Lower leg skin (tissue), 4 donors: ENCODE measurements at regions not wholly inside any gene's neighbourhood (a gene's known extent, or its start where the extent isn't known, plus 50 kb on each side); places are given as distances from the start of the nearest gene placed in this dataset.

Experiments used
- DNase-seq, 2 donors: peaks; one replicate each; pipeline ENCODE4 v3.0.0-alpha.2; 2019; ENCODE audit warnings: low spot score in 2 of 2
- H3K4me3 ChIP-seq: fragments of 200-600 bp; sonication (generic); 2 replicates; pipeline ENCODE4 v1.5.1; 2017; ENCODE audit warnings: mild to moderate bottlenecking, low read depth; ENCODE audit not compliant: poor library complexity, severe bottlenecking
- POLR2A ChIP-seq, 2 donors: fragments of 450-650 bp; IDR thresholded peaks; one replicate each; pipeline ENCODE4 v1.6.1; 2016 to 2017; ENCODE audit warnings: antibody characterized with exemption in 2 of 2, mild to moderate bottlenecking in 1 of 2, moderate library complexity in 1 of 2
- WGBS, 2 donors: methylation state at CpG; one replicate each; pipeline ENCODE4 v1.1.5; 2018; 5-methylcytosine and 5-hydroxymethylcytosine counted together
- intact Hi-C: fragments of 100-400 bp; cut with DNase I; formaldehyde crosslinking; loops from one replicate; pipeline ENCODE4 v1.15.0; 2023; ENCODE audit warnings: low total_unique reads
- TF ChIP-seq, protein P1 (sequence below), 3 donors: fragments of 450-650 bp; IDR thresholded peaks; one replicate each; pipeline ENCODE4 v1.5.1; 2016; ENCODE audit warnings: antibody characterized with exemption in 3 of 3, mild to moderate bottlenecking in 3 of 3, moderate library complexity in 2 of 3

- intact Hi-C loops = no loop called here
- no peak for DNase-seq
- WGBS, 2 donors = 69 to 75% methylated on average over 5 of the region's 5 CpGs
- TF ChIP-seq POLR2A (IDR thresholded peaks at IDR 0.05) = no peak
- TF ChIP-seq, protein P1, sequence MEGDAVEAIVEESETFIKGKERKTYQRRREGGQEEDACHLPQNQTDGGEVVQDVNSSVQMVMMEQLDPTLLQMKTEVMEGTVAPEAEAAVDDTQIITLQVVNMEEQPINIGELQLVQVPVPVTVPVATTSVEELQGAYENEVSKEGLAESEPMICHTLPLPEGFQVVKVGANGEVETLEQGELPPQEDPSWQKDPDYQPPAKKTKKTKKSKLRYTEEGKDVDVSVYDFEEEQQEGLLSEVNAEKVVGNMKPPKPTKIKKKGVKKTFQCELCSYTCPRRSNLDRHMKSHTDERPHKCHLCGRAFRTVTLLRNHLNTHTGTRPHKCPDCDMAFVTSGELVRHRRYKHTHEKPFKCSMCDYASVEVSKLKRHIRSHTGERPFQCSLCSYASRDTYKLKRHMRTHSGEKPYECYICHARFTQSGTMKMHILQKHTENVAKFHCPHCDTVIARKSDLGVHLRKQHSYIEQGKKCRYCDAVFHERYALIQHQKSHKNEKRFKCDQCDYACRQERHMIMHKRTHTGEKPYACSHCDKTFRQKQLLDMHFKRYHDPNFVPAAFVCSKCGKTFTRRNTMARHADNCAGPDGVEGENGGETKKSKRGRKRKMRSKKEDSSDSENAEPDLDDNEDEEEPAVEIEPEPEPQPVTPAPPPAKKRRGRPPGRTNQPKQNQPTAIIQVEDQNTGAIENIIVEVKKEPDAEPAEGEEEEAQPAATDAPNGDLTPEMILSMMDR (IDR thresholded peaks at IDR 0.05) = no peak
- H3K4me3 ChIP-seq = no peak overlapping the region
Measured at GRCh38 chr6:6859105-6859504, 248.7 kb upstream of the RREB1 start.

- H3K4me3 ChIP-seq = no peak overlapping the region
- intact Hi-C loops = no loop called here
- TF ChIP-seq POLR2A (IDR thresholded peaks at IDR 0.05) = no peak
- WGBS, 2 donors = 77 to 84% methylated on average over 5 of the region's 5 CpGs
- no peak for DNase-seq
Measured at GRCh38 chr6:6859722-6860121, 248.0 kb upstream of the RREB1 start.

- WGBS, 2 donors = 82 to 83% methylated on average over 9 of the region's 9 CpGs
- intact Hi-C loops = no loop called here
- no peak for DNase-seq
- no peak overlapping the region for H3K4me3 ChIP-seq
- no peak for TF ChIP-seq POLR2A (IDR thresholded peaks at IDR 0.05)
- TF ChIP-seq, protein P1 (IDR thresholded peaks at IDR 0.05) = no peak
Measured at GRCh38 chr6:6860863-6861262, 246.9 kb upstream of the RREB1 start.

- intact Hi-C loops = no loop called here
- no peak for DNase-seq
- WGBS, 2 donors = 81 to 84% methylated on average over 6 of the region's 6 CpGs
- TF ChIP-seq POLR2A (IDR thresholded peaks at IDR 0.05) = no peak
- TF ChIP-seq, protein P1 (IDR thresholded peaks at IDR 0.05) = no peak
- no peak overlapping the region for H3K4me3 ChIP-seq
Measured at GRCh38 chr6:6861351-6861894, 246.3 kb upstream of the RREB1 start.

DNA sequence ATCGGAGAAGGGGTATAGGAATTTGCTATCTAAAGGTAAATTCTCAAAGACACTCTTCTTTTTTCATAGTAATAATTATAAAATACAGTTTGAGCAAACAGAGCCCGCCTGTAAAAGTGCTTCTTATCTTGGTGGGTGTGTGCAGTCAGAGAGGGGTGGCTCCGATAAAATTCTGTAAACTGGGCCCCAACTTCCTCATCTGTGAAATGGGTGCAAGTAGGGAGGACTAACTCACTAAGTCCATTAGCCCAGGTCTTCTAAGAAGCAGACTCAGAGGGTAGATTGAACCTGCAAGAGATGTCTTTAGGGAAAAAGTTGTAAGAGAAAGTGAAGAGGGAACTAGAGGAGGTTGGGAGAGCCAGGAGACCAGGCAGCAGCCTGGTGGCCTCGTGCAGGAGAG, 245.8 kb upstream of the RREB1 start:
- WGBS, 2 donors = 86 to 90% methylated on average over 4 of the region's 4 CpGs
- DNase-seq = no peak
- TF ChIP-seq POLR2A (IDR thresholded peaks at IDR 0.05) = no peak
- TF ChIP-seq, protein P1 (IDR thresholded peaks at IDR 0.05) = no peak
- intact Hi-C loops = no loop called here
- no peak overlapping the region for H3K4me3 ChIP-seq

GRCh38 chr6:6863970-6864639, 243.7 kb upstream of the RREB1 start:
- intact Hi-C loops = no loop called here
- TF ChIP-seq, protein P1 (IDR thresholded peaks at IDR 0.05) = no peak
- TF ChIP-seq POLR2A (IDR thresholded peaks at IDR 0.05) = no peak
- no peak overlapping the region for H3K4me3 ChIP-seq
- WGBS, 2 donors = 80 to 96% methylated on average over 6 of the region's 6 CpGs
- no peak for DNase-seq
